Right lobe of liver (tissue), 4 donors: ENCODE measurements at regions not wholly inside any gene's neighbourhood (a gene's known extent, or its start where the extent isn't known, plus 50 kb on each side); places are given as distances from the start of the nearest gene placed in this dataset.
"Not testable (repeated sequence)": the region's sequence is repeated elsewhere in the genome, so short reads cannot be mapped to it uniquely, and the experiment has no call there.

ENCODE experiments used
- POLR2A ChIP-seq: fragments of 450-650 bp; IDR thresholded peaks from one replicate; pipeline ENCODE4 v1.6.1; 2017; ENCODE audit warnings: antibody characterized with exemption, mild to moderate bottlenecking
- TF ChIP-seq, protein P1 (sequence below), 4 donors: fragments of 200-600 bp in 3 of 4; fragments of 450-650 bp in 1 of 4; IDR thresholded peaks; one replicate each; pipeline versions ENCODE4 v1.5.1 to v1.8.0; 2016 to 2022; ENCODE audit warnings: antibody characterized with exemption in 4 of 4, mild to moderate bottlenecking in 2 of 4
- donor health status: DM: no; HTN: no; CAD: no.
- donor health status: DM: no; HTN: no; CAD: no.
- donor health status: DM: no; HTN: yes; CAD: no.

GRCh38 chr6:54564188-54564587 lies 255.9 kb downstream of the TINAG start:
- TF ChIP-seq, protein P1, sequence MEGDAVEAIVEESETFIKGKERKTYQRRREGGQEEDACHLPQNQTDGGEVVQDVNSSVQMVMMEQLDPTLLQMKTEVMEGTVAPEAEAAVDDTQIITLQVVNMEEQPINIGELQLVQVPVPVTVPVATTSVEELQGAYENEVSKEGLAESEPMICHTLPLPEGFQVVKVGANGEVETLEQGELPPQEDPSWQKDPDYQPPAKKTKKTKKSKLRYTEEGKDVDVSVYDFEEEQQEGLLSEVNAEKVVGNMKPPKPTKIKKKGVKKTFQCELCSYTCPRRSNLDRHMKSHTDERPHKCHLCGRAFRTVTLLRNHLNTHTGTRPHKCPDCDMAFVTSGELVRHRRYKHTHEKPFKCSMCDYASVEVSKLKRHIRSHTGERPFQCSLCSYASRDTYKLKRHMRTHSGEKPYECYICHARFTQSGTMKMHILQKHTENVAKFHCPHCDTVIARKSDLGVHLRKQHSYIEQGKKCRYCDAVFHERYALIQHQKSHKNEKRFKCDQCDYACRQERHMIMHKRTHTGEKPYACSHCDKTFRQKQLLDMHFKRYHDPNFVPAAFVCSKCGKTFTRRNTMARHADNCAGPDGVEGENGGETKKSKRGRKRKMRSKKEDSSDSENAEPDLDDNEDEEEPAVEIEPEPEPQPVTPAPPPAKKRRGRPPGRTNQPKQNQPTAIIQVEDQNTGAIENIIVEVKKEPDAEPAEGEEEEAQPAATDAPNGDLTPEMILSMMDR (IDR thresholded peaks at IDR 0.05) = not testable (repeated sequence)
- not testable (repeated sequence) for TF ChIP-seq POLR2A
